ENCODE measurements at regions not wholly inside any gene's neighbourhood (a gene's known extent, or its start where the extent isn't known, plus 50 kb on each side); places are given as distances from the start of the nearest gene placed in this dataset.

DNA sequence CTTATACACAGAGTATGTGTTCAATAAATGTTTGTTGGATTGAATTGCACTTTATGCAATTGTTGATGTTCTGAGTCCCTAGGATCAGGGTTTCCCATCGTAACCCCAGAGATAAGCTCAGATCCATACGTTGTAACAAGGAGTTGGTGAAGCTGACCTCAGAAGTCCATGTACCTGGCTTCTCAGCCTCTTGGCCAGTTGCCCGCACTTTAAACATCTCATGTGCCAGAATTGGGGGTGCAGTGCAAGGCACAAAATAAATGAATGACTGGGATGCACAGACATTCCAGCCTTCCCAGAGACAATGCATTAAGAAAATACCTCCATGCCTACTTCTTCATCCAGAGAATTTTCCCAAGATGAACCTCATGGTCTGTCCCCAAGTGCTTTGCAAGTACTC, 142.9 kb upstream of the IL12A start:
- no peak for TF ChIP-seq POLR2A (IDR thresholded peaks at IDR 0.05; ENCODE audit: low read length)
- no peak for TF ChIP-seq GATA1 (IDR thresholded peaks at IDR 0.05; ENCODE audit: low read depth, low read length)

Data from erythroblast (primary cell).